AG08396 (cell line): ENCODE measurements at regions not wholly inside any gene's neighbourhood (a gene's known extent, or its start where the extent isn't known, plus 50 kb on each side); places are given as distances from the start of the nearest gene placed in this dataset.
A peak's percentile ranks its signal among the peaks of the same experiment; 100 is the strongest.

Experiments
- DNase-seq: peaks from one replicate; pipeline ENCODE4 v3.0.0; 2012; ENCODE audit warnings: low spot score, mixed read lengths

- DNase-seq, result no peak
Observed at GRCh38 chr7:131226514-131226865, 101.2 kb upstream of the MKLN1 start.

- peak; percentile 37 for DNase-seq
Observed at GRCh38 chr7:131231381-131232220, 96.1 kb upstream of the MKLN1 start.

DNA sequence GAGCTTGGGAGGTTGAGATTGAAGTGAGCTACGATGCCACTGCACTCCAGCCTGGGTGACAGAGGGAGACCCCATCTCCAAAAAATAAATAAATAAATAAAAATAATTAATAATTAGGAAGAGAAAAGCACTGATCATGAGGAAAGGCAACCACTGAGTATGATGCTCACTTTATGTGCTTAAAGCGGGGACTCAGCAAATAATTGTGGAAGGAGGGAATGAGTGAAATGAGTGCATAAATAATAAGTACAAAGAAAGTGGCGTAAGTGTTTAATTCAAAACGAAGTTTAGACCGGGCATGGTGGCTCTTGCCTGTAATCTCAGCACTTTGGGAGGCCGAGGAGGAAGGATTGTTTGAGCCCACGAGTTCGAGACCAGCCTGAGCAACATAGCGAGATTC, 94.9 kb upstream of the MKLN1 start:
- DNase-seq, result no peak

DNA sequence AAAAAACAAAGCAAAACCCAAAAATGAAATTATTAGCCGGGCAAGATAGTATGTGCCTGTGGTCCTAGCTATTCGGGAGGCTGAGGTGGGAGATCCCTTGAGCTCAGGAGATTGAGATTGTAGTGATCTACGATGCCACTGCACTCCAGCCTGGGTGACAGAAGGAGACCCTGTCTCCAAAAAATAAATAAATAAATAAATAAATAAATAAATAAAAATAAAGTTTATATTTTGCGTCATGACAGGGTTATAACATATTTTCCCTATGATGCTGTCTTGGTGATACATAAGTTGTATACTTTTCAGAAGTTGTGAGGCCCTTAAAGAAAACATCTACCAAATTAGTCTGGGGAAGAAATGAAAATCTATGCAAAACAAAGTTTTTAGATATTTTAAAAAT, 94.5 kb upstream of the MKLN1 start:
- no peak for DNase-seq

GRCh38 chr7:131234719-131235488, 92.8 kb upstream of the MKLN1 start:
- DNase-seq, result no peak

- DNase-seq, result peak; percentile 84
Observed at GRCh38 chr7:131235489-131236317, 92.0 kb upstream of the MKLN1 start.

- DNase-seq, result no peak
Observed at GRCh38 chr7:131236318-131236672, 91.4 kb upstream of the MKLN1 start.

DNA sequence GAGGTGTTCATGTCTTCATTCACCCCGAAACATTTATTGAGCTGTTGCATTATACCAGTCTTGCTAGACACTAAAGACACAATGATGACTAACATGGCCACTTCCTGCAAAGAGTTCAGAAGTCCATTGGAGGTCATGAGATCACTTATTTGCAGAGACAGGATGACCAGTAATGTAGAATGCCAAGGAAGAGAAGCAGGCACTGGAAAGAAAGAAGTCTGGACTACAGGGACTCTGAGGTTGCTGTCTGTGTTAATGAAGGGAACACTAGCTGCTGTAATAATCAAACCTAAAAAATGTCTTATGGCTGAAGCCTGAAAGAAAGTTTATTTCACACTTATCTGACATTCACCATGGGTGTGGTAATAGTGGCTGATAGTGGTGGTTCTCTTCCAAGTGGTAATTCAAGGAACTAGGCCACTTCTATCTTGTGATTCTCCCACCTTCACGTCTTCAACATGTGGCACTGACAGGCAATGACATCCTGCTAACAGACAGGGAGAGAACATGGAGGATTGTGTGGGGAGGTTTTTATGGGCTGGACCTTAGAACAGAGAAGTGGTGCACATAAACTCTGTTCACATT, 89.2 kb upstream of the MKLN1 start:
- peak; percentile 36 for DNase-seq

GRCh38 chr7:131241386-131241785, 86.3 kb upstream of the MKLN1 start:
- no peak for DNase-seq

GRCh38 chr7:131242123-131242650, 85.5 kb upstream of the MKLN1 start:
- DNase-seq, result no peak

DNA sequence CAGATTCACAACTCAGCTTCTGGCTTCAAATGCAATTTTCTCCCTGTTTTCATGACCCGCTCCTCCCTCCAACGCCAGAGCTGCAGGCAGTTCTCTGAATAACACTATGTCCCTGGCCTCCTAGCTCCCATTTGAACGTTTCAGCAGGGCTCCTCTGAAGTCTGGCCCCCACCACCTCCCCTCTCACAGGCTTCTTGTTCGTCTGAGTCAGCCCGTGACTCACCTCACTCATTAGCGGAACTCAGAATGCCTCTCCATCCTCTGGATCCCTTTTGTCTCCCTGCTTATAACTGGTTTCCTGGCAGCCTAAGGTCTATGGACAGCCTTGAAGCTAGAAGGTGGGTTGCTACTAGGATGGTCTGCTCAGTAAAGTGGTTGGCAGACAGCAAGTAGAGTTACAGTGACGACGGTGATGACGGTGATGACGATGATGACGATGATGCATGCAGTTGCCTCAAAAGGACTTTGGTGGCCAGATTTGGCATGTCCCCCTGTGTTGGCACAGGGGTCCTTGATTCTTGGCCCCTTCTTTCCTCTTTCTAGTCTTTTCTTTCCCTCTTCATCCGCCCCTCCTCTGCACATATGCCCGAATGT, 83.3 kb upstream of the MKLN1 start:
- peak; percentile 76 for DNase-seq

- DNase-seq, result peak; percentile 90
Observed at GRCh38 chr7:131249003-131249402, 78.7 kb upstream of the MKLN1 start.

GRCh38 chr7:131249483-131249882, 78.2 kb upstream of the MKLN1 start:
- DNase-seq, result no peak

- DNase-seq, result no peak
Observed at GRCh38 chr7:131250331-131250730, 77.3 kb upstream of the MKLN1 start.

DNA sequence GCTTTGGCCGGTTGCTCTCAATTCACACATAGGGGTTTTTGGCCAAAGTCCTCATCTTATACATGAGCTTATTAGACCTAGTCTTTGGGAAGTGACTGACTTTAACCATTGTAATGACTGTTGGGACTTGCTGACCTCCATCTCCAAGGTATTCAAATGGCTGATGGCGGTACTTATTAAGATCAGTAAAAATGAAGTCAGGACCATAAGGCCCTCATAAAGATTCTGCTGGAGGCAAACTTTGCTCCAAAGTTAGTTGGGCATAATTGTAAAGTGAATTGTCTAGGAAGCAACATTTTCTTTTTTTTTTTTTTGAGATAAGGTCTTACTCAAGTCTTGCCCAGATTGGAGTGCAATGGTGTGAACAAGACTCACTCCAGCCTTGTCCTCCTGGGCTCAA, 76.3 kb upstream of the MKLN1 start:
- DNase-seq, result no peak

DNA sequence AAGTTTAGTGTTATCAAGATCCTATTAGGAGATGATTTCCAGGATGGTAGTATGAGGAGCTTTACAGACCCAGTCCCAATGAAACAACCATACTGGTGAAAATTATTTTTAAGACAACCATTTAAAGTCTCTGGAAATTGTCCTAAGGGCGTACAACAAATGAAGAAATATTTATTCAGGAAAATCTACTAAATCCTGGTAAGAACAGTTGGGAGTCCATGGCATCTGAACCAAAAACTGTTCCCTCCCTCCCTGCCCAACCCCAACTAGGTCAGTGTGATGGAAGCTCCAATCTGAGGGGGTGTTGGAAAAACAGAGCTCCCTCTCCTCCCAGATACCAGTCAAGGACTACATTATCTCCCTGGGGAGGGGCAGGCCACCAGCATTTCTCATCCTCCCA, 74.7 kb upstream of the MKLN1 start:
- no peak for DNase-seq

GRCh38 chr7:131254211-131254610, 73.5 kb upstream of the MKLN1 start:
- DNase-seq, result no peak

GRCh38 chr7:131255242-131255641, 72.4 kb upstream of the MKLN1 start:
- no peak for DNase-seq

DNA sequence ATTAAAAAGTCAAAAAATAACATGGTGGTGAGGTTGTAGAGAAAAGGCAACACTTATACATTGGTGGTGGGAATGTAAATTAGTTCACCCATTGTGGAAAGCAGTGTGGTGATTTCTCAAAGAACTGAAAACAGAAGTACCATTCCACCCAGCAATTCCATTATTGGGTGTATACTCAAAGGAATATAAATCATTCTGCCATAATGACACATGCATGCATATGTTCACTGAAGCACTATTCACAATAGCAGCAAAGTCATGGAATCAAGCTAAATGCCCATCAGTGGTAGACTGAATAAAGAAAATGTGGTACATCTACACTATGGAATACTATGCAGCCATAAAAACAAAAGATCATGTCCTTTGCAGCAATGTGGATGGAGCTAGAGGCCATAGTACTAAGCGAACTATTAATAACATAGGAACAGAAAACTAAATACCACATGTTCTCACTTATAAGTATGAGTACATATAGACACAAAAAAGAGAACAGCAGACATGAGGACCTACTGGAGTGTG, 66.1 kb upstream of the MKLN1 start:
- DNase-seq, result no peak

DNA sequence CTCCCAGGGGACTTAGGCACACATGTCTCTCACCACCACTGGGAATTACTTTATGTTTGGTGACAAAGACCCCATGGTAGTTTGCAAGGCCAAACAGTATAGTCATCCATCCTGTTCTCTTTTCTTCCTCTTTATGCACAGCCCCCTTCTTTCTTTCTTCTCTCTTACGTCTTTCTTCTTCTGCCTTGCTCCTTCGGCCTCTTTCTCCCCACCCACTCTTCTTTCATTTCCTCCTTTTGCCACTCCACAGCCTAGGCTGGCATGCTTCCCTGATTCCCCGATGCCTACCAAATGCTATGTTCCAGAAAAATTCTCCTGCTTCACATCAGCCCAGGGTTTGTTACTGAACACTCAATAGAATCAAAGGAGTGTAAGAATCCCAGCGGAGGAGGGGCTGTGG, 62.4 kb upstream of the MKLN1 start:
- no peak for DNase-seq

GRCh38 chr7:131267631-131268030, 60.0 kb upstream of the MKLN1 start:
- no peak for DNase-seq
